ENCODE measurements at regions not wholly inside any gene's neighbourhood (a gene's known extent, or its start where the extent isn't known, plus 50 kb on each side); places are given as distances from the start of the nearest gene placed in this dataset.
"Not testable (repeated sequence)": the region's sequence is repeated elsewhere in the genome, so short reads cannot be mapped to it uniquely, and the experiment has no call there.

GRCh38 chr11:25536289-25536688 is 795.6 kb upstream of the ANO3 start:
- Histone ChIP-seq H4K20me1 (no peaks in the 10 kb centered on the region), H3K9me3 (no peaks in the 10 kb centered on the region), H3K4me1 (no peaks in the 10 kb centered on the region), H3K9ac (no peak overlapping the region), H3K36me3 (no peaks in the 10 kb centered on the region), H3K27me3 (no peaks in the 10 kb centered on the region), H3K4me2 (no peak overlapping the region), H3K4me3 (no peak overlapping the region), H3K27ac (no peak overlapping the region)
- TF ChIP-seq Cebpa-rat (IDR thresholded peaks at IDR 0.05) = no peak

- no peaks in the 10 kb centered on the region for H4K20me1 ChIP-seq
- no peak overlapping the region for H3K4me3 ChIP-seq
- H3K9ac ChIP-seq = no peak overlapping the region
- no peaks in the 10 kb centered on the region for H3K36me3 ChIP-seq
- no peaks in the 10 kb centered on the region for H3K4me1 ChIP-seq
- no peak for TF ChIP-seq Cebpa-rat (IDR thresholded peaks at IDR 0.05)
- H3K27me3 ChIP-seq = no peaks in the 10 kb centered on the region
- H3K27ac ChIP-seq = no peak overlapping the region
- no peak overlapping the region for H3K4me2 ChIP-seq
- H3K9me3 ChIP-seq = no peaks in the 10 kb centered on the region
Measured at GRCh38 chr11:25537393-25537792, 794.5 kb upstream of the ANO3 start.

- no peak for TF ChIP-seq Cebpa-rat (IDR thresholded peaks at IDR 0.05)
- H3K4me1 ChIP-seq = no peaks in the 10 kb centered on the region
- H3K27ac ChIP-seq = no peak overlapping the region
- no peaks in the 10 kb centered on the region for H3K36me3 ChIP-seq
- no peak overlapping the region for H3K4me3 ChIP-seq
- no peaks in the 10 kb centered on the region for H4K20me1 ChIP-seq
- H3K4me2 ChIP-seq = no peak overlapping the region
- no peak overlapping the region for H3K9ac ChIP-seq
- no peaks in the 10 kb centered on the region for H3K9me3 ChIP-seq
- H3K27me3 ChIP-seq = no peaks in the 10 kb centered on the region
Measured at GRCh38 chr11:25547292-25547691, 784.6 kb upstream of the ANO3 start.

GRCh38 chr11:25562417-25562816 is 769.5 kb upstream of the ANO3 start:
- H3K9ac ChIP-seq = no peak overlapping the region
- no peak for TF ChIP-seq Cebpa-rat (IDR thresholded peaks at IDR 0.05)
- no peaks in the 10 kb centered on the region for H3K9me3 ChIP-seq
- peaks cover 13% of the 10 kb centered on the region for H3K4me1 ChIP-seq
- no peaks in the 10 kb centered on the region for H3K27me3 ChIP-seq
- H4K20me1 ChIP-seq = no peaks in the 10 kb centered on the region
- no peak overlapping the region for H3K4me3 ChIP-seq
- H3K36me3 ChIP-seq = no peaks in the 10 kb centered on the region
- H3K4me2 ChIP-seq = no peak overlapping the region
- H3K27ac ChIP-seq = no peak overlapping the region

GRCh38 chr11:25565846-25566245 is 766.1 kb upstream of the ANO3 start:
- H3K9me3 ChIP-seq = no peaks in the 10 kb centered on the region
- no peak overlapping the region for H3K4me3 ChIP-seq
- no peaks in the 10 kb centered on the region for H4K20me1 ChIP-seq
- H3K27me3 ChIP-seq = no peaks in the 10 kb centered on the region
- H3K4me1 ChIP-seq = no peaks in the 10 kb centered on the region
- no peaks in the 10 kb centered on the region for H3K36me3 ChIP-seq
- no peak overlapping the region for H3K4me2 ChIP-seq
- H3K9ac ChIP-seq = no peak overlapping the region
- no peak for TF ChIP-seq Cebpa-rat (IDR thresholded peaks at IDR 0.05)
- H3K27ac ChIP-seq = no peak overlapping the region

GRCh38 chr11:25566298-25567200 is 765.4 kb upstream of the ANO3 start:
- no peaks in the 10 kb centered on the region for H3K4me1 ChIP-seq
- TF ChIP-seq Cebpa-rat (IDR thresholded peaks at IDR 0.05) = no peak
- no peaks in the 10 kb centered on the region for H3K27me3 ChIP-seq
- H3K4me2 ChIP-seq = no peak overlapping the region
- no peaks in the 10 kb centered on the region for H4K20me1 ChIP-seq
- no peak overlapping the region for H3K27ac ChIP-seq
- no peak overlapping the region for H3K9ac ChIP-seq
- no peak overlapping the region for H3K4me3 ChIP-seq
- H3K36me3 ChIP-seq = no peaks in the 10 kb centered on the region
- H3K9me3 ChIP-seq = no peaks in the 10 kb centered on the region

GRCh38 chr11:25576320-25576719 is 755.6 kb upstream of the ANO3 start:
- TF ChIP-seq Cebpa-rat (IDR thresholded peaks at IDR 0.05) = no peak
- Histone ChIP-seq H3K9me3 (no peaks in the 10 kb centered on the region), H3K9ac (no peak overlapping the region), H3K4me1 (no peaks in the 10 kb centered on the region), H3K4me2 (no peak overlapping the region), H3K36me3 (no peaks in the 10 kb centered on the region), H3K4me3 (no peak overlapping the region), H3K27ac (no peak overlapping the region), H3K27me3 (no peaks in the 10 kb centered on the region), H4K20me1 (no peaks in the 10 kb centered on the region)

- not testable (repeated sequence) for H3K4me1 ChIP-seq, H3K4me3 ChIP-seq, H4K20me1 ChIP-seq, H3K27me3 ChIP-seq, H3K27ac ChIP-seq, H3K9me3 ChIP-seq, H3K9ac ChIP-seq, H3K36me3 ChIP-seq, H3K4me2 ChIP-seq
Measured at GRCh38 chr11:25579554-25579953, 752.4 kb upstream of the ANO3 start.

- no peak overlapping the region for H3K27ac ChIP-seq
- H3K27me3 ChIP-seq = no peaks in the 10 kb centered on the region
Measured at GRCh38 chr11:25583596-25583995, 748.3 kb upstream of the ANO3 start.

GRCh38 chr11:25587496-25587895 is 744.4 kb upstream of the ANO3 start:
- no peak for TF ChIP-seq Cebpa-rat (IDR thresholded peaks at IDR 0.05)
- no peak overlapping the region for H3K9ac ChIP-seq
- H3K9me3 ChIP-seq = no peaks in the 10 kb centered on the region
- no peaks in the 10 kb centered on the region for H4K20me1 ChIP-seq
- no peak overlapping the region for H3K27ac ChIP-seq
- no peak overlapping the region for H3K4me3 ChIP-seq
- H3K27me3 ChIP-seq = no peaks in the 10 kb centered on the region
- no peaks in the 10 kb centered on the region for H3K36me3 ChIP-seq
- H3K4me1 ChIP-seq = no peaks in the 10 kb centered on the region
- no peak overlapping the region for H3K4me2 ChIP-seq

More at GRCh38 chr11:25583596-25583995, 748.3 kb upstream of the ANO3 start:
- Histone ChIP-seq H4K20me1 (no peaks in the 10 kb centered on the region), H3K36me3 (no peaks in the 10 kb centered on the region), H3K9ac (no peak overlapping the region), H3K4me3 (no peak overlapping the region), H3K4me1 (no peaks in the 10 kb centered on the region), H3K9me3 (no peaks in the 10 kb centered on the region), H3K4me2 (no peak overlapping the region)
- TF ChIP-seq Cebpa-rat (IDR thresholded peaks at IDR 0.05) = no peak
